ENCODE measurements at regions not wholly inside any gene's neighbourhood (a gene's known extent, or its start where the extent isn't known, plus 50 kb on each side); places are given as distances from the start of the nearest gene placed in this dataset.

DNA sequence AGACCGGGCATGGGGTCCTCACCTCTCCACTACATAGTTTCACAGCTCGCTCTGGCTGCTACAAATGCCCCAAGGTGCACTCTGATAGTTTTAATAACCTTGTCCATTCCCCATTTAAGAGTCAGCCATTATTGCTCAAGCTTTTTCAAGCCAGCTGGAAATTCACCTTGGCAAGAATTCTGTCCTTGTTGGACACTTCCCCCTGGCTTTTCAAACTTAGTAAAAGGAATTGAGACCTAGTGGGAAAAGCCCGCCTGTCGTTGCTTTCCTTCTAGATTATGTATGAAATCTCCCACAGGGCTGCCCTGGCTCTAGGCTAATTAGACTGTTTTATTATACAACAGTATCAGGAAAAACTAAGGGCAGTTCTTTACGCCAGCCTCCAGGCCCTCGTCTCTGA, 293.7 kb upstream of the GADL1 start:
- ATAC-seq (ENCODE audit: low FRiP score in 2 of 2) (peak in 1 of 2 donors; percentile 54), DNase-seq (no peak)
- no peaks in the 10 kb centered on the region for H3K36me3 ChIP-seq
- H3K4me1 ChIP-seq: no peaks in the 10 kb centered on the region
- no peaks in the 10 kb centered on the region for H3K27me3 ChIP-seq
- TF ChIP-seq EP300 (IDR thresholded peaks at IDR 0.05) (no peak), CTCF (IDR thresholded peaks at IDR 0.05) (no peak), POLR2AphosphoS5 (IDR thresholded peaks at IDR 0.05) (no peak), POLR2A (IDR thresholded peaks at IDR 0.05) (no peak)
- WGBS, 2 donors: 89 to 90% methylated on average over 6 of the region's 6 CpGs
- no peak overlapping the region for H3K27ac ChIP-seq
- H3K9me3 ChIP-seq: no peaks in the 10 kb centered on the region
- no peak overlapping the region for H3K4me3 ChIP-seq

GRCh38 chr3:31189330-31189729, 294.9 kb upstream of the GADL1 start:
- H3K27me3 ChIP-seq: no peaks in the 10 kb centered on the region
- H3K36me3 ChIP-seq: no peaks in the 10 kb centered on the region
- no peaks in the 10 kb centered on the region for H3K4me1 ChIP-seq
- H3K9me3 ChIP-seq: no peaks in the 10 kb centered on the region
- ATAC-seq (ENCODE audit: low FRiP score in 2 of 2): no peak
- no peak overlapping the region for H3K4me3 ChIP-seq
- no peak overlapping the region for H3K27ac ChIP-seq
- 94 to 100% methylated on average over 1 of the region's 1 CpG for WGBS, 2 donors
- TF ChIP-seq CTCF (IDR thresholded peaks at IDR 0.05): no peak
- no peak for TF ChIP-seq POLR2AphosphoS5 (IDR thresholded peaks at IDR 0.05)
- no peak for TF ChIP-seq POLR2A (IDR thresholded peaks at IDR 0.05)
- TF ChIP-seq EP300 (IDR thresholded peaks at IDR 0.05): no peak
- DNase-seq: no peak

DNA sequence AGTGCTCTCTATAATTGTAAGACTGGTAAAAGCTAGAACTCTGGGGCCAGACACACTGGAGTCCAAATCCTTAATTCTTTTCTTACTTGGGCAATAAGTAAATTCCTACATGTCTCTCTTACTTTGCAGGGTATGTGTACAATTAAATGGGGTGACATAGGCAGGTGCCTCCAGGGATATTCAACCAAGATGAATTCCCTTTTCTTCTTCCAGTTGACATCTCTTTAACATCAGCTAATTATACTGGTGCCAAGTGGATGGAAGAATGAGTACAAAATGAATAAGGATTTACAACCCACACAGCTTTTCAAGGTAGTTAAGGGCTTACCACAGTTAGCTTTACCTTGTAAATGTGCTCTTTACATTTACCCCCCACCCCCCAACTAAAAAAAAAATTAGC, 295.5 kb upstream of the GADL1 start:
- Histone ChIP-seq H3K4me1 (no peaks in the 10 kb centered on the region), H3K9me3 (no peaks in the 10 kb centered on the region), H3K27me3 (no peaks in the 10 kb centered on the region), H3K4me3 (no peak overlapping the region), H3K27ac (no peak overlapping the region), H3K36me3 (no peaks in the 10 kb centered on the region)
- TF ChIP-seq POLR2A (IDR thresholded peaks at IDR 0.05) (no peak), POLR2AphosphoS5 (IDR thresholded peaks at IDR 0.05) (no peak), CTCF (IDR thresholded peaks at IDR 0.05) (no peak), EP300 (IDR thresholded peaks at IDR 0.05) (no peak)
- DNase-seq (no peak), ATAC-seq (ENCODE audit: low FRiP score in 2 of 2) (no peak)

GRCh38 chr3:31191354-31191753, 296.9 kb upstream of the GADL1 start:
- peaks cover 0 to 2% (median under 1%) of the 10 kb centered on the region in 4 donors for H3K4me1 ChIP-seq
- ATAC-seq (ENCODE audit: low FRiP score in 2 of 2) (no peak), DNase-seq (no peak)
- TF ChIP-seq EP300 (IDR thresholded peaks at IDR 0.05) (no peak), POLR2AphosphoS5 (IDR thresholded peaks at IDR 0.05) (no peak), POLR2A (IDR thresholded peaks at IDR 0.05) (no peak), CTCF (IDR thresholded peaks at IDR 0.05) (no peak)
- H3K4me3 ChIP-seq: no peak overlapping the region
- 83 to 90% methylated on average over 6 of the region's 6 CpGs for WGBS, 2 donors
- H3K27ac ChIP-seq: no peak overlapping the region
- H3K9me3 ChIP-seq: no peaks in the 10 kb centered on the region
- no peaks in the 10 kb centered on the region for H3K36me3 ChIP-seq
- no peaks in the 10 kb centered on the region for H3K27me3 ChIP-seq

DNA sequence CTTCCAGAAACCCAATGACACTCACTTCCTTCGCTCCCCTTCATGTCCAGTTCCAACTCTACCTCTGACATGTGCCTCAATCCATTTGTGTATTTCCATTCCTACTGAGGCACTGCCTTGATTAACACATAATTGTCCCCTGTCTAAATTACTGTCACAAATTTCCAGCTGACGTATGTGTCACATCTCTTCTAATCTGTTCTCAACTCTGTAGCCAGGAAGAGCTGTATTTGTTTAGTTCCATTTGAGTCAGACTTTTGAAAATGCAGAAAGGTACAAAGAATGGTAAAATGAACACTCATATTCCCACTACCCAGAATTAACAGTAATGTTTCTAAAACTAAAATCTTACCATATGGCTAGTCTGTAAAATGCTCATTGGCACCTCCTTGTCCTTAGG, 299.0 kb upstream of the GADL1 start:
- peaks cover 0 to 13% (median 2%) of the 10 kb centered on the region in 4 donors for H3K4me1 ChIP-seq
- H3K27me3 ChIP-seq: no peaks in the 10 kb centered on the region
- TF ChIP-seq POLR2AphosphoS5 (IDR thresholded peaks at IDR 0.05) (no peak), EP300 (IDR thresholded peaks at IDR 0.05) (no peak), CTCF (IDR thresholded peaks at IDR 0.05) (no peak), POLR2A (IDR thresholded peaks at IDR 0.05) (no peak)
- H3K36me3 ChIP-seq: no peaks in the 10 kb centered on the region
- 91 to 94% methylated on average over 2 of the region's 2 CpGs for WGBS, 2 donors
- ATAC-seq (ENCODE audit: low FRiP score in 2 of 2): no peak
- no peaks in the 10 kb centered on the region for H3K9me3 ChIP-seq
- no peak overlapping the region for H3K27ac ChIP-seq
- no peak for DNase-seq
- H3K4me3 ChIP-seq: no peak overlapping the region
